Suppressor macrophage treated with lipopolysaccharide for 4 hours (primary cell): ENCODE measurements at regions not wholly inside any gene's neighbourhood (a gene's known extent, or its start where the extent isn't known, plus 50 kb on each side); places are given as distances from the start of the nearest gene placed in this dataset.

ENCODE experiments used
- DNase-seq: peaks from one replicate; pipeline ENCODE4 v3.0.0-alpha.2; 2020

DNA sequence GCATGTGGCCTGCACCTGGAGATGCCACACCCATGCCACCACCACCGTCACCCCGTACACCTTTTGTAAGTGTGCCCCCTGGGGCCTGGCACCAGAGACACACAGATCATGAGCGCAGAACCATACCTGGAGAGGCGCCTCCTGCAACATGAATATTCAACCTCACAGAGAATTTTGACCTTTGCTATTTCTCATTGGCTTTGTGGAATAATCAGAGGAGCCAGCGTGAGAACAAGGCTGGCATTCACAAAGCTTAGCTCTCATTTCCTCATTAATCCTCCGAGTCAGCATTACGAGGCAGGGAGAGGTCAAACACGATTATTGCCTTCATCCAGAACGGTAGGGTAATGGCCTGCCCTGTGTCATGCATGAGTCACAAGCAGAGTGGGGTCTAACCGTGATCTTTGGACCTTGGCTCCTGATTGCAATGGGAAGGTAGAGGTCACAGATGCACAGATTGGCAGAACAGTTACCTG is 73.0 kb upstream of the POMGNT2 start:
- DNase-seq = peak; percentile 75

DNA sequence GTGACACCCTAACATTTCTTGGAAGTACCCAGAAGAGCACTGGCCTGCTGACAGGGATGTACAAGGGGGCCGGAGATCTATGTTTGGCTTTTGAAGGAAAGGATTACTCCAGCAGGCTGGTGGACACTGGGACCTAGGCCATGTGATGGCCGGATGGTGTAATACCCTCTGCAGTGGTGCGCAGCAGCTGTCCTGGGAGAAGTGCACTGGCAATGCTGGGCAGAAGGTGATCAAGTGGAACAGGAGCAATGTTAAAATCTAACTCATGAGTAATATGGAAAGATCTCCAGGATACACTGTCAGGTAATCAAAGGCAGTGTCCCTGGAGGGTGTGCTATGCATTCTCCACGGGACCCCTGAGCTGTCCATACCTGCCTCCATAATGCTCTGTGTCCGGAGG is 71.2 kb upstream of the POMGNT2 start:
- no peak for DNase-seq

- DNase-seq = no peak
Observed at GRCh38 chr3:43176666-43177065, 70.8 kb upstream of the POMGNT2 start.

DNA sequence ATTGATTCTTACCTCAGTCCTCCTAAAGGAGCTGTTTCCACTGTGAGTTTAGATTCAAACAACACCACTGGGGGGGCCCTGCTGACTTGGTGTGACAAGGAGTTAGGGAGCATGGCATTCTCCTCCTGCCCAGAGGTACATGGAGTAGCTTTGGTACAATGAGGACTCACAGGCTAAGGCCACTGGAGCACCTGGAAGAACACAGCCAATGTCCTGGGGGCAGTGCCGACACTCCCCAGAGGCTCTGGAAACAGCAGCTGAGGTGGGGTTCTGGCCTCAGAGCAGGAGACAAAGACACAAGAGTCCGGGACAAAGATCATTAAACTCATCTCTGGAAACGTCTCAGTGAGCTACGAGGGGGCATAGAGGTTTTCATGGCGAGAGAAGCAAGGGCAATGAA is 69.7 kb upstream of the POMGNT2 start:
- DNase-seq = no peak

DNA sequence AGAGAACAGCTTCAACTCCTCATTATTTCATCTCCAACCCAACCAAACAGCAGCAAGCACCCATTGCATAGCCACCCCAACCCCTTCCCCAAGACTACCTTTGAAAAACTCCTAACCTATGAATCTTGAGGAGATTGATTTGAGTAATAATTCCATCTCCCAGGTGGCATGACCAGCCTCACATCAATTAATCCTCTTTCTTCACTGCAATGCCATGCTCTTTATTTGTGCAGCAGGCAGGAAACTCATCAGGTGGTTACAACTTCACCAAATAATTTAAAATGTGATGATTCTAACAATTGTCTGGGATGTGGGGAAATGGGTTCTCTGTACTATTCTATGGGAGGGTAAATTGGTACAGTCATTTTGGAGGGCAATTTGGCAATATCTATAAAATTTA is 68.1 kb upstream of the POMGNT2 start:
- DNase-seq = no peak

GRCh38 chr3:43171748-43172147 is 65.9 kb upstream of the POMGNT2 start:
- no peak for DNase-seq

GRCh38 chr3:43170553-43170952 is 64.7 kb upstream of the POMGNT2 start:
- DNase-seq = no peak

GRCh38 chr3:43169987-43170386 is 64.1 kb upstream of the POMGNT2 start:
- DNase-seq = no peak

GRCh38 chr3:43166406-43166805 is 60.5 kb upstream of the POMGNT2 start:
- no peak for DNase-seq

- DNase-seq = no peak
Observed at GRCh38 chr3:43165786-43166185, 59.9 kb upstream of the POMGNT2 start.

- no peak for DNase-seq
Observed at GRCh38 chr3:43163895-43164493, 58.1 kb upstream of the POMGNT2 start.

GRCh38 chr3:43162230-43163084 is 56.6 kb upstream of the POMGNT2 start:
- peak; percentile 39 for DNase-seq

GRCh38 chr3:43161684-43162229 is 55.9 kb upstream of the POMGNT2 start:
- no peak for DNase-seq

GRCh38 chr3:43160664-43161063 is 54.8 kb upstream of the POMGNT2 start:
- DNase-seq = no peak

DNA sequence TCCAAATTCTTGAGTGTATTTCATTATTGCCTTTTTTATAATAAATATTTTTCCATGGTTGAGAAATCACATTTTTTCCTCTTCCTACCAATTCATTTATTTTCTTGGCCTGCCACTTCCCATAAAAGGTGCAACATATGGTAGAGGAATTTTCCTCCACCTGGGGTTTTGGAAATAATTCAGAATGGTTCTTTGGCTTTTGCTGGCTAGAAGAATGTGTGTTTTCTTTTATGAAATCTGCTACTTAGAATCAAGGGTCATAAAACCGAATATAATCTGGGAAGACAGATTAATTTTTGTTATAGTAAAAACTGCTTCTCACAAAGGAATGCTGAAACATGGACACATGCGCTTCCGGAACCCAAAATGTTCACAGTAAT is 54.0 kb upstream of the POMGNT2 start:
- no peak for DNase-seq

- DNase-seq = no peak
Observed at GRCh38 chr3:43159131-43159875, 53.4 kb upstream of the POMGNT2 start.

GRCh38 chr3:43156812-43157455 is 51.1 kb upstream of the POMGNT2 start:
- no peak for DNase-seq

- no peak for DNase-seq
Observed at GRCh38 chr3:43155464-43156121, 49.7 kb upstream of the POMGNT2 start.
